Hepatocyte (in vitro differentiated cells): ENCODE measurements at regions not wholly inside any gene's neighbourhood (a gene's known extent, or its start where the extent isn't known, plus 50 kb on each side); places are given as distances from the start of the nearest gene placed in this dataset.
A peak's percentile ranks its signal among the peaks of the same experiment; 100 is the strongest.

Source experiments
- DNase-seq: peaks from one replicate; pipeline ENCODE4 v3.0.0-alpha.2; 2016; ENCODE audit warnings: low spot score
- H2AFZ ChIP-seq: fragments of 200-600 bp; sonication (generic); 2 replicates; pipeline ENCODE4 v1.6.0; 2016; ENCODE audit warnings: antibody characterized with exemption, mild to moderate bottlenecking
- H3K27ac ChIP-seq: fragments of 200-600 bp; sonication (generic); 2 replicates; pipeline ENCODE4 v1.5.1; 2016; ENCODE audit warnings: mild to moderate bottlenecking
- H3K27me3 ChIP-seq: fragments of 200-600 bp; sonication (generic); 2 replicates; pipeline ENCODE4 v1.6.1; 2016
- H3K36me3 ChIP-seq: fragments of 200-600 bp; sonication (generic); replicated peaks from 2 replicates; pipeline ENCODE4 v1.5.1; 2016; ENCODE audit warnings: low read depth; ENCODE audit not compliant: insufficient read depth
- H3K4me1 ChIP-seq: fragments of 200-600 bp; sonication (generic); 2 replicates; pipeline ENCODE4 v1.5.1; 2016; ENCODE audit warnings: mild to moderate bottlenecking, moderate library complexity; ENCODE audit not compliant: insufficient read depth
- H3K4me2 ChIP-seq: fragments of 200-600 bp; sonication (generic); 2 replicates; pipeline ENCODE4 v1.6.0; 2016
- H3K4me3 ChIP-seq: fragments of 200-600 bp; sonication (generic); 2 replicates; pipeline ENCODE4 v1.5.1; 2016; ENCODE audit warnings: mild to moderate bottlenecking
- H3K79me2 ChIP-seq: fragments of 200-600 bp; sonication (generic); 2 replicates; pipeline ENCODE4 v1.6.0; 2017; ENCODE audit warnings: mild to moderate bottlenecking
- H3K9me2 ChIP-seq: fragments of 200-600 bp; sonication (generic); replicated peaks from 2 replicates; pipeline ENCODE4 v1.6.0; 2017; ENCODE audit warnings: mild to moderate bottlenecking; ENCODE audit not compliant: insufficient read depth
- H3K9me3 ChIP-seq: fragments of 200-600 bp; sonication (generic); 2 replicates; pipeline ENCODE4 v1.5.1; 2016; ENCODE audit warnings: low read depth, mild to moderate bottlenecking
- H4K20me1 ChIP-seq: fragments of 200-600 bp; sonication (generic); 2 replicates; pipeline ENCODE4 v1.6.0; 2016; ENCODE audit warnings: mild to moderate bottlenecking; ENCODE audit not compliant: insufficient read depth, poor library complexity, severe bottlenecking
- CTCF ChIP-seq: fragments of 200-600 bp; sonication (generic); IDR thresholded peaks from 2 replicates; pipeline ENCODE4 v1.5.1; 2016; ENCODE audit warnings: antibody characterized with exemption, mild to moderate bottlenecking; ENCODE audit not compliant: poor library complexity
- EZH2 ChIP-seq: fragments of 200-600 bp; sonication (generic); IDR thresholded peaks from 2 replicates; pipeline ENCODE4 v1.6.1; 2016; ENCODE audit warnings: antibody characterized with exemption, mild to moderate bottlenecking, borderline replicate concordance
- EZH2phosphoT487 ChIP-seq: fragments of 200-600 bp; sonication (generic); IDR thresholded peaks from one replicate; pipeline ENCODE4 v1.6.1; 2018; ENCODE audit warnings: antibody characterized with exemption, mild to moderate bottlenecking, low read depth, moderate library complexity; ENCODE audit not compliant: unreplicated experiment, severe bottlenecking
- WGBS: methylation state at CpG from one replicate; pipeline ENCODE4 v1.1.6; 2016; ENCODE audit warnings: low lambda C conversion rate; ENCODE audit errors: missing lambda C conversion rate; 5-methylcytosine and 5-hydroxymethylcytosine counted together

- no peaks in the 10 kb centered on the region for H3K36me3 ChIP-seq
- H3K9me2 ChIP-seq: no peaks in the 10 kb centered on the region
- peaks cover 15% of the 10 kb centered on the region for H3K27me3 ChIP-seq
- no peak overlapping the region for H3K27ac ChIP-seq
- 94% methylated on average over 2 of the region's 2 CpGs for WGBS
- no peak for DNase-seq
- H2AFZ ChIP-seq: no peak overlapping the region
- no peaks in the 10 kb centered on the region for H3K9me3 ChIP-seq
- no peak overlapping the region for H3K4me2 ChIP-seq
- no peaks in the 10 kb centered on the region for H3K79me2 ChIP-seq
- no peaks in the 10 kb centered on the region for H3K4me1 ChIP-seq
- no peak overlapping the region for H3K4me3 ChIP-seq
- TF ChIP-seq CTCF (no peak), EZH2phosphoT487 (no peak), EZH2 (no peak)
- no peaks in the 10 kb centered on the region for H4K20me1 ChIP-seq
These were observed 107.8 kb downstream of the SLC30A10 start for GRCh38 chr1:219820551-219820950.

- no peak for DNase-seq
- Histone ChIP-seq H3K27ac (peak overlapping the region; percentile 1), H3K4me2 (no peak overlapping the region), H4K20me1 (no peaks in the 10 kb centered on the region), H3K9me3 (no peaks in the 10 kb centered on the region), H3K27me3 (peaks cover 39% of the 10 kb centered on the region), H3K4me3 (no peak overlapping the region), H2AFZ (no peak overlapping the region), H3K36me3 (no peaks in the 10 kb centered on the region), H3K79me2 (no peaks in the 10 kb centered on the region), H3K9me2 (no peaks in the 10 kb centered on the region), H3K4me1 (no peaks in the 10 kb centered on the region)
- 56% methylated on average over 2 of the region's 2 CpGs for WGBS
- TF ChIP-seq EZH2 (no peak), CTCF (no peak), EZH2phosphoT487 (no peak)
These were observed 110.4 kb downstream of the SLC30A10 start for GRCh38 chr1:219817914-219818313.

- Histone ChIP-seq H3K4me2 (no peak overlapping the region), H3K4me3 (no peak overlapping the region), H3K9me2 (no peaks in the 10 kb centered on the region), H3K9me3 (no peaks in the 10 kb centered on the region), H4K20me1 (no peaks in the 10 kb centered on the region), H3K79me2 (no peaks in the 10 kb centered on the region), H3K27ac (peak overlapping the region; percentile 32), H3K36me3 (no peaks in the 10 kb centered on the region), H3K27me3 (peaks cover 47% of the 10 kb centered on the region), H3K4me1 (peaks cover 7% of the 10 kb centered on the region), H2AFZ (no peak overlapping the region)
- DNase-seq: no peak
- 84% methylated on average over 1 of the region's 1 CpG for WGBS
- no peak for TF ChIP-seq EZH2
- TF ChIP-seq CTCF: no peak
- TF ChIP-seq EZH2phosphoT487: no peak
These were observed 115.1 kb downstream of the SLC30A10 start for GRCh38 chr1:219813294-219813693.
